Type B pancreatic cell (in vitro differentiated cells): ENCODE measurements at regions not wholly inside any gene's neighbourhood (a gene's known extent, or its start where the extent isn't known, plus 50 kb on each side); places are given as distances from the start of the nearest gene placed in this dataset. TPM values are rescaled to one million over a fixed set of nuclear protein-coding genes. Genes with fewer than 3 reads are reported as not detected.
"Not testable (repeated sequence)": the region's sequence is repeated elsewhere in the genome, so short reads cannot be mapped to it uniquely, and the experiment has no call there.

Experiments used
- DNase-seq: peaks from one replicate; pipeline ENCODE4 v3.0.0; 2021; ENCODE audit warnings: mixed read lengths; ENCODE audit not compliant: unreplicated experiment; ENCODE audit errors: extremely low spot score
- H3K27ac Mint-ChIP-seq: 2 replicates; pipeline ENCODE4 v1.8.0; 2021; ENCODE audit warnings: mild to moderate bottlenecking, mixed read lengths
- H3K27me3 Mint-ChIP-seq: 2 replicates; pipeline ENCODE4 v1.8.0; 2021; ENCODE audit warnings: mixed read lengths
- H3K36me3 Mint-ChIP-seq: 2 replicates; pipeline ENCODE4 v1.8.0; 2021; ENCODE audit warnings: mixed read lengths
- H3K4me1 Mint-ChIP-seq: one replicate; pipeline ENCODE4 v1.8.0; 2021; ENCODE audit warnings: mixed read lengths; ENCODE audit not compliant: unreplicated experiment
- H3K4me3 Mint-ChIP-seq: 2 replicates; pipeline ENCODE4 v1.8.0; 2021; ENCODE audit warnings: mild to moderate bottlenecking, mixed read lengths
- H3K9me3 Mint-ChIP-seq: 2 replicates; pipeline ENCODE4 v1.8.0; 2021; ENCODE audit warnings: mixed read lengths
- microRNA-seq: library from miRNA; unstranded; fragments of <30 nt; microRNA quantifications from one replicate; pipeline ENCODE4, GENCODE V29; 2020
- TF ChIP-seq, protein P1 (sequence below): fragments of 200-600 bp; sonication (generic); conservative IDR thresholded peaks from 2 replicates; pipeline ENCODE4 v1.5.0; 2021; ENCODE audit warnings: antibody characterized with exemption, mild to moderate bottlenecking

DNA sequence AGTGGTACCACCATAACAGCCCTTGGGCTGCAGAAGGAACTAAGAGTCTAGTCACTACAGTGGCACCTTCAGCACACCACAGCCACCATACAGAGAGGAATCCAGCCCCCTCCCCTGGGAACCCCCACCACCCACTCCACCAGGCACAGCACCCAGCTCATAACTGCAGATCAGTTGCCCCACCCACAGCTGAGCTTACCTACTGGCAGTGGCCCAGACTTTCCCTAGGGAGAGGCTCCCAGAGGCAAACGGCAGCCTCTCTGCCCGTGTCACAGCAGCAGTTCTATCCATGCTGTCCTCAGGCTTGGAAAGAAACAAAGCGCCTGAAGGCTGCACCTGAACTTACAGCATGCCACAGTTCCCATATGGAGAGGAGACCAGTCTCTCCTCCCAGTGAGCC, 372.3 kb downstream of the OR4F29 start:
- H3K4me3 Mint-ChIP-seq, H3K36me3 Mint-ChIP-seq, H3K4me1 Mint-ChIP-seq, H3K27ac Mint-ChIP-seq, H3K9me3 Mint-ChIP-seq, DNase-seq, H3K27me3 Mint-ChIP-seq: not testable (repeated sequence)

DNA sequence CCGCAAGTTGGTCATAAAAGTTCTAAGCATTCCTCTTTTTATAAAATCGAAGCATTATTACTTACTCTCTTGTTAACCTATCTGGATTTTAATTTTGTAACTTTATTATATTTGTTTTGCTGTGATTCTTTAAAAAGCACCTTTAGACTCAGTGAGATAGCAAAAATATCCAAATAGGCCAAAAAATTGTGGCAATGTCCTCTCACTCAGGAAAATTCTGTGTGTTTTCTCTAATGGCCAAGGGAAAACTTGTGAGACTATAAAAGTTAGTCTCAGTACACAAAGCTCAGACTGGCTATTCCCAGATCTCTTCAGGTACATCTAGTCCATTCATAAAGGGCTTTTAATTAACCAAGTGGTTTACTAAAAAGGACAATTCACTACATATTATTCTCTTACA, 386.4 kb downstream of the OR4F29 start, which contains the start of gene OR4F5:
Gene OR4F5 (plus strand): TSS at position 301 of the 400 bp plus-strand sequence.
- DNase-seq, H3K27me3 Mint-ChIP-seq, H3K9me3 Mint-ChIP-seq, H3K4me1 Mint-ChIP-seq, H3K27ac Mint-ChIP-seq, H3K36me3 Mint-ChIP-seq, H3K4me3 Mint-ChIP-seq: not testable (repeated sequence)

DNA sequence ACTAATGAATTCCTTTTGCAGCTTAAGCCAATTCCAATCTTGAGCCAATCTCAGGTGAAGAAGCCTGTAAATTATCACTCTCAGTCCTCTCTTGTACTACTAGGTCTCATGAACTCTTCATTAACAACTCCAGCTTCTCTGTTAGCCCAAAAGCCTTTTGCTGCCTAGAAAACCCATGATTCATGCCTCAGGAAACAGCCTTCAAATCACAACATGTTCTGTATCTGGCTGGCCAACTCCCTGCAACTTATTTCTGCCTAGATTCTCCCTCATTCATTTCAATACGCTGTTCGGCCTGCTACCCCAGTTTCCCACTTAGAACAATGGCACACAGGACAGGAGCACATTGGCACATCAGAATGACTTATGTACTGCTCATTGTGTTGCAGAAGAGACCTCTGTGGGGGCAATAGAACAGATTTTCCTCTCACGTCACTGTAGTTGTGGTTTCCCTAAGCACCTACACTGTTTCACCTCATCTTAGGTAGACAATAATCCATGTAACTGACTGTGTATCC, 395.4 kb downstream of the OR4F29 start:
- H3K36me3 Mint-ChIP-seq, DNase-seq, H3K9me3 Mint-ChIP-seq, H3K27me3 Mint-ChIP-seq, H3K4me1 Mint-ChIP-seq, H3K4me3 Mint-ChIP-seq, H3K27ac Mint-ChIP-seq: not testable (repeated sequence)

DNA sequence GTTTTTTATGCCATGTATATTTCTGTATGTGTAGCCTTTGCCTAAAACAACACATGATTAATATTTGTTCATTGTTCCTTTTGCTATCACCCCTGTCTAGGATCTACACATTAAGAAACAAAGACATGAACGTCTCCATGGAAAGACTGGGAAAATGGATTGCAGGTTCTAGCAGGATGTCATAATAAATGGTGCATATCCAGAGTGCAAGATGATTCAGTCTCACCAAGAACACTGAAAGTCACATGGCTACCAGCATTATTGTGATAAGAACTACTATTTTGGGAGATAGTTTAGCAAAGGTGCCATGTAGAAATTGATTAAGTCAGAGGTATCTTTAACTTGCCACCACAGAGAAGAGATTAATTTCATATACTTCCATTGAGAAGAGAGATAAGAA, 398.3 kb downstream of the OR4F29 start:
- H3K4me1 Mint-ChIP-seq, H3K4me3 Mint-ChIP-seq, DNase-seq: not testable (repeated sequence)

DNA sequence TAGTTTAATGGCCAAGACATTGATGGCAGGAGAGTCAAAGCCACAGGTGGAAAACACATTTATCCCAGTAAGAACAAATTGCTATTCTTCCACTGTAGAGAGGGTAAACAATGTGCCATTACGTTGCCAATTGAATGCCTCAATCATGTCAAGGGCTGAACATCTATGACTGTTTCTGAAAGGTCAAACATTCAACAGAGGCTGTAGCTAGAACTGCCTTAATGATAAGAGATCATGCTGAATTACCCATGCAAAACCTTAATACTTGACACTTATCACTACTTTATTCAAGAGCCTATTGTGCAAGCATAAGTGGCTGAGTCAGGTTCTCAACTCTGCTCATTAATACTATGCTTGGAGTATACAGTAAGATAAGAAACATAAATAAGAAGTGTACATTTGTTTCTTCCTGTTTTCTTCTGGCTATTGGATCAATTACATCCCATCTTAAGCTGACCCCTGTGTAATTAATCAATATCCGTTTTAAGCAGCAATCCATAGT, 409.5 kb downstream of the OR4F29 start:
- not testable (repeated sequence) for H3K4me3 Mint-ChIP-seq, H3K9me3 Mint-ChIP-seq, H3K4me1 Mint-ChIP-seq, H3K27ac Mint-ChIP-seq, DNase-seq, H3K36me3 Mint-ChIP-seq, H3K27me3 Mint-ChIP-seq

More for the DNA sequence above, 398.3 kb downstream of the OR4F29 start:
- not testable (repeated sequence) for H3K36me3 Mint-ChIP-seq, H3K9me3 Mint-ChIP-seq, H3K27me3 Mint-ChIP-seq, H3K27ac Mint-ChIP-seq

DNA sequence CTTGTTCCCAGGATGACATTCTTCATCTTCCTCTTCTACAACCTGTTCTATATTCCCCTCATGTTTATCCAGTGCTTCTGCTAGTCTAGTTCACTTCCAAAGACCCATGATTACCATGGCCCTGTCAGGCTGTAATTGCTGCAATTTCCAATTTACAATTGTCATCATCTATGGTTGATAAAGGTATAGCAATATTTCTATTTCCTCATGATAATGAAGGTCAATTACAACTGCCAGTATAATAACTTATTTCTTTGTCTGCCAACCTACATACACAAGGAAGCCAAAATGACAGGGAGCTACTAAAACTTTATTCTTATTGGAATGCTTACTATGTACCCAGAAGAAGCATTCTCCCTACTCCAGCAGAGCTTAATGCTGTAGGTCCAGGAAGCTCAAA, 410.3 kb downstream of the OR4F29 start:
- not testable (repeated sequence) for H3K27me3 Mint-ChIP-seq, H3K27ac Mint-ChIP-seq, H3K4me1 Mint-ChIP-seq, H3K4me3 Mint-ChIP-seq, DNase-seq, H3K9me3 Mint-ChIP-seq, H3K36me3 Mint-ChIP-seq

DNA sequence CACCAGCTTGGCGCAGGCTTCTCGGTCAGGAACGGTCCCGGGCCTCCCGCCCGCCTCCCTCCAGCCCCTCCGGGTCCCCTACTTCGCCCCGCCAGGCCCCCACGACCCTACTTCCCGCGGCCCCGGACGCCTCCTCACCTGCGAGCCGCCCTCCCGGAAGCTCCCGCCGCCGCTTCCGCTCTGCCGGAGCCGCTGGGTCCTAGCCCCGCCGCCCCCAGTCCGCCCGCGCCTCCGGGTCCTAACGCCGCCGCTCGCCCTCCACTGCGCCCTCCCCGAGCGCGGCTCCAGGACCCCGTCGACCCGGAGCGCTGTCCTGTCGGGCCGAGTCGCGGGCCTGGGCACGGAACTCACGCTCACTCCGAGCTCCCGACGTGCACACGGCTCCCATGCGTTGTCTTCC, 422.3 kb downstream of the OR4F29 start:
- not testable (repeated sequence) for H3K4me1 Mint-ChIP-seq, DNase-seq, H3K36me3 Mint-ChIP-seq, H3K27me3 Mint-ChIP-seq, H3K9me3 Mint-ChIP-seq, H3K27ac Mint-ChIP-seq, H3K4me3 Mint-ChIP-seq

DNA sequence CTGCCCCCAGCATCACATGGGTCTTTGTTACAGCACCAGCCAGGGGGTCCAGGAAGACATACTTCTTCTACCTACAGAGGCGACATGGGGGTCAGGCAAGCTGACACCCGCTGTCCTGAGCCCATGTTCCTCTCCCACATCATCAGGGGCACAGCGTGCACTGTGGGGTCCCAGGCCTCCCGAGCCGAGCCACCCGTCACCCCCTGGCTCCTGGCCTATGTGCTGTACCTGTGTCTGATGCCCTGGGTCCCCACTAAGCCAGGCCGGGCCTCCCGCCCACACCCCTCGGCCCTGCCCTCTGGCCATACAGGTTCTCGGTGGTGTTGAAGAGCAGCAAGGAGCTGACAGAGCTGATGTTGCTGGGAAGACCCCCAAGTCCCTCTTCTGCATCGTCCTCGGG, 434.2 kb downstream of the OR4F29 start:
- H3K27me3 Mint-ChIP-seq, H3K4me3 Mint-ChIP-seq, H3K36me3 Mint-ChIP-seq, H3K4me1 Mint-ChIP-seq, H3K9me3 Mint-ChIP-seq, H3K27ac Mint-ChIP-seq: not testable (repeated sequence)
- DNase-seq = peak; percentile 69

DNA sequence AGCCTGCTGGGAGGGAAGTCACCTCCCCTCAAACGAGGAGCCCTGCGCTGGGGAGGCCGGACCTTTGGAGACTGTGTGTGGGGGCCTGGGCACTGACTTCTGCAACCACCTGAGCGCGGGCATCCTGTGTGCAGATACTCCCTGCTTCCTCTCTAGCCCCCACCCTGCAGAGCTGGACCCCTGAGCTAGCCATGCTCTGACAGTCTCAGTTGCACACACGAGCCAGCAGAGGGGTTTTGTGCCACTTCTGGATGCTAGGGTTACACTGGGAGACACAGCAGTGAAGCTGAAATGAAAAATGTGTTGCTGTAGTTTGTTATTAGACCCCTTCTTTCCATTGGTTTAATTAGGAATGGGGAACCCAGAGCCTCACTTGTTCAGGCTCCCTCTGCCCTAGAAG, 435.5 kb downstream of the OR4F29 start:
- not testable (repeated sequence) for H3K9me3 Mint-ChIP-seq, H3K27ac Mint-ChIP-seq, H3K27me3 Mint-ChIP-seq, H3K4me3 Mint-ChIP-seq, H3K36me3 Mint-ChIP-seq, H3K4me1 Mint-ChIP-seq
- DNase-seq = peak; percentile 62
- TF ChIP-seq, protein P1, sequence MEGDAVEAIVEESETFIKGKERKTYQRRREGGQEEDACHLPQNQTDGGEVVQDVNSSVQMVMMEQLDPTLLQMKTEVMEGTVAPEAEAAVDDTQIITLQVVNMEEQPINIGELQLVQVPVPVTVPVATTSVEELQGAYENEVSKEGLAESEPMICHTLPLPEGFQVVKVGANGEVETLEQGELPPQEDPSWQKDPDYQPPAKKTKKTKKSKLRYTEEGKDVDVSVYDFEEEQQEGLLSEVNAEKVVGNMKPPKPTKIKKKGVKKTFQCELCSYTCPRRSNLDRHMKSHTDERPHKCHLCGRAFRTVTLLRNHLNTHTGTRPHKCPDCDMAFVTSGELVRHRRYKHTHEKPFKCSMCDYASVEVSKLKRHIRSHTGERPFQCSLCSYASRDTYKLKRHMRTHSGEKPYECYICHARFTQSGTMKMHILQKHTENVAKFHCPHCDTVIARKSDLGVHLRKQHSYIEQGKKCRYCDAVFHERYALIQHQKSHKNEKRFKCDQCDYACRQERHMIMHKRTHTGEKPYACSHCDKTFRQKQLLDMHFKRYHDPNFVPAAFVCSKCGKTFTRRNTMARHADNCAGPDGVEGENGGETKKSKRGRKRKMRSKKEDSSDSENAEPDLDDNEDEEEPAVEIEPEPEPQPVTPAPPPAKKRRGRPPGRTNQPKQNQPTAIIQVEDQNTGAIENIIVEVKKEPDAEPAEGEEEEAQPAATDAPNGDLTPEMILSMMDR = peak; percentile 19

DNA sequence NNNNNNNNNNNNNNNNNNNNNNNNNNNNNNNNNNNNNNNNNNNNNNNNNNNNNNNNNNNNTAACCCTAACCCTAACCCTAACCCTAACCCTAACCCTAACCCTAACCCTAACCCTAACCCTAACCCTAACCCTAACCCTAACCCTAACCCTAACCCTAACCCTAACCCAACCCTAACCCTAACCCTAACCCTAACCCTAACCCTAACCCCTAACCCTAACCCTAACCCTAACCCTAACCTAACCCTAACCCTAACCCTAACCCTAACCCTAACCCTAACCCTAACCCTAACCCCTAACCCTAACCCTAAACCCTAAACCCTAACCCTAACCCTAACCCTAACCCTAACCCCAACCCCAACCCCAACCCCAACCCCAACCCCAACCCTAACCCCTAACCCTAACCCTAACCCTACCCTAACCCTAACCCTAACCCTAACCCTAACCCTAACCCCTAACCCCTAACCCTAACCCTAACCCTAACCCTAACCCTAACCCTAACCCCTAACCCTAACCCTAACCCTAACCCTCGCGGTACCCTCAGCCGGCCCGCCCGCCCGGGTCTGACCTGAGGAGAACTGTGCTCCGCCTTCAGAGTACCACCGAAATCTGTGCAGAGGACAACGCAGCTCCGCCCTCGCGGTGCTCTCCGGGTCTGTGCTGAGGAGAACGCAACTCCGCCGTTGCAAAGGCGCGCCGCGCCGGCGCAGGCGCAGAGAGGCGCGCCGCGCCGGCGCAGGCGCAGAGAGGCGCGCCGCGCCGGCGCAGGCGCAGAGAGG, 441.3 kb downstream of the OR4F29 start:
- H3K27me3 Mint-ChIP-seq, H3K4me1 Mint-ChIP-seq, H3K9me3 Mint-ChIP-seq, H3K4me3 Mint-ChIP-seq, H3K36me3 Mint-ChIP-seq, H3K27ac Mint-ChIP-seq: not testable (repeated sequence)
- peak; percentile 62 for DNase-seq

Small RNA genes in the stretch of these regions (microRNA-seq; reads per million reads assigned to microRNA genes)
- gene MIR6859-1 (not detected), gene MIR6859-2 (not detected)
